ENCODE measurements at regions not wholly inside any gene's neighbourhood (a gene's known extent, or its start where the extent isn't known, plus 50 kb on each side); places are given as distances from the start of the nearest gene placed in this dataset.

- no peak overlapping the region for H3K4me2 ChIP-seq (ENCODE audit: low read length)
- no TSS peak for BruUV-seq (replicated peaks)
- no peak for DNase-seq (ENCODE audit: low read depth, low spot score)
Observed at GRCh38 chr13:34361560-34361959, 543.6 kb downstream of the RFC3 start.

More at GRCh38 chr13:34361560-34361959, 543.6 kb downstream of the RFC3 start:
- H3K36me3 ChIP-seq (ENCODE audit: control insufficient read depth in 1 of 2, insufficient read depth in 2 of 2, low read length in 2 of 2): no peaks in the 10 kb centered on the region
- no peaks in the 10 kb centered on the region for H3K27me3 ChIP-seq (ENCODE audit: insufficient read depth, low read length)
- no peaks in the 10 kb centered on the region for H3K9me2 ChIP-seq (ENCODE audit: insufficient read depth)
- H3K79me2 ChIP-seq (ENCODE audit: insufficient read depth, low read length): no peaks in the 10 kb centered on the region
- no peak for ATAC-seq
- H2AFZ ChIP-seq (ENCODE audit: low read depth, low read length, poor library complexity, severe bottlenecking): no peak overlapping the region
- CTCF ChIA-PET: no interaction called here
- RAD21 ChIA-PET (ENCODE audit: low non-redundant PET in 1 of 2, low total read pairs in 2 of 2, uncharacterized antibody in 2 of 2, unreplicated experiment in 2 of 2): no interaction called here
- H3K4me1 ChIP-seq (ENCODE audit: control insufficient read depth in 1 of 2, insufficient read depth in 2 of 2, low read length in 2 of 2): peaks cover 6 to 28% of the 10 kb centered on the region in 2 experiments; a peak in 3 of 4 replicates
- no peaks in the 10 kb centered on the region for H4K20me1 ChIP-seq (ENCODE audit: insufficient read depth)
- no peak overlapping the region for H3K27ac ChIP-seq (ENCODE audit: low read depth, low read length)
- H3K9ac ChIP-seq (ENCODE audit: low read length): no peak overlapping the region
- POLR2A ChIA-PET: no interaction called here
- intact Hi-C loops (cut with micrococcal nuclease): no loop called here
- no peaks in the 10 kb centered on the region for H3K9me3 ChIP-seq (ENCODE audit: control insufficient read depth in 1 of 2, insufficient read depth in 1 of 2, low read depth in 1 of 2, low read length in 2 of 2)
- no peak overlapping the region for H3K4me3 ChIP-seq (replicated peaks in 1 of 2; ENCODE audit: low read depth in 1 of 2, low read length in 2 of 2)
- TF ChIP-seq ATF3 (IDR thresholded peaks at IDR 0.05): no peak
- no peak for TF ChIP-seq EGR1 (IDR thresholded peaks at IDR 0.05; ENCODE audit: low read depth)
- no peak for TF ChIP-seq POLR2A (IDR thresholded peaks at IDR 0.05; ENCODE audit: borderline replicate concordance, extremely low read depth, insufficient read depth, insufficient read length)
- TF ChIP-seq EZH2phosphoT487 (IDR thresholded peaks at IDR 0.05; ENCODE audit: borderline replicate concordance): no peak
- TF ChIP-seq SIN3A (IDR thresholded peaks at IDR 0.05; ENCODE audit: low read depth): no peak
- TF ChIP-seq FOSL1 (IDR thresholded peaks at IDR 0.05; ENCODE audit: low read depth): no peak
- no peak for TF ChIP-seq ZFX (IDR thresholded peaks at IDR 0.05)
- no peak for TF ChIP-seq REST (IDR thresholded peaks at IDR 0.05; ENCODE audit: low read depth)
- TF ChIP-seq JUND (IDR thresholded peaks at IDR 0.05): no peak
- no peak for TF ChIP-seq CBX3 (IDR thresholded peaks at IDR 0.05; ENCODE audit: low read depth)
- TF ChIP-seq CTCF (IDR thresholded peaks at IDR 0.05 in 2 of 3, conservative IDR thresholded peaks at IDR 0.05 in 1 of 3; ENCODE audit: borderline replicate concordance in 1 of 3, insufficient read depth in 1 of 3, low read depth in 2 of 3, low read length in 2 of 3): no peak
- TF ChIP-seq YY1 (IDR thresholded peaks at IDR 0.05; ENCODE audit: extremely low read depth, insufficient replicate concordance, low read depth, low read length): no peak
- no peak for TF ChIP-seq SP1 (IDR thresholded peaks at IDR 0.05; ENCODE audit: low read depth)
- no peak for TF ChIP-seq SRF (IDR thresholded peaks at IDR 0.05; ENCODE audit: low read depth)
- no peak for TF ChIP-seq EZH2 (IDR thresholded peaks at IDR 0.05)
